GM04503 (cell line): ENCODE measurements at regions not wholly inside any gene's neighbourhood (a gene's known extent, or its start where the extent isn't known, plus 50 kb on each side); places are given as distances from the start of the nearest gene placed in this dataset.
"Not testable (repeated sequence)": the region's sequence is repeated elsewhere in the genome, so short reads cannot be mapped to it uniquely, and the experiment has no call there.

Experiments used
- DNase-seq: peaks from one replicate; pipeline ENCODE4 v3.0.0-alpha.2; 2012; ENCODE audit warnings: low read depth

GRCh38 chr5:126101901-126102300, 321.3 kb upstream of the GRAMD2B start:
- DNase-seq = no peak

DNA sequence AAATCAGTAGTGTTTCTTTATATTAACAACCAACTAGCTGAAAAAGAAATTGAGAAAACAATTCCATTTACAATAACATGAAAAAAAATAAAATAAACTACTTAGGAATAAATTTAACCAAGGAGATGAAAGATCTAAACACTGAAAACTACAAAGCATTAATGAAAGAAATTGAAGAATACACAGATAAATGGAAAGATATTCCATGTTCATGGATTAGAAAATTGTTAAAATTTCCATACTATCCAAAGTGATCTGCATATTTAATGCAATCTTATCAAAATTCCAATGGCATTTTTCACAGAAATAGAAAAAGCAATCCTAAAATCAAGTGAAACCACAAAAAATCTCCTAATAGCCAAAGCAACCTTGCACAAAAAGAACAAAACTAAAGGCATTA, 320.2 kb upstream of the GRAMD2B start:
- DNase-seq = no peak

DNA sequence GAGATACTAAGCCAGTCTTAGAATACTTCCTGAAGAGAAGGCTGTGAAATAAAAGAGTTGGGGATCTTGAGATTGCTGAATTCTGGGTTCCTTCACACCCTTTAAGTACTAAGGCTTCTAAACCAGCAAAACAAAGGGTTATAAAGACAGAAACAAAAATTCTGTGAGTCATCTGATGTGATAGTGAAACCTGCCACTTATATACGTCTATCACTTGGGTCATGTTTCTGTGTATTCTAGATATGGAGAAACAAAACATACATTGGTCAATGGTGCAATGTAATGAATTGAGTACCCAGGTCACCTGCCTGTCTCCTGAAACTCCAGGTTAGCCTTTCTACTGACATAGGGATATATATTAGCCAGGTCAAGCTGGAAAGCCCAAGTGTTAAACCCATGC, 319.3 kb upstream of the GRAMD2B start:
- no peak for DNase-seq

DNA sequence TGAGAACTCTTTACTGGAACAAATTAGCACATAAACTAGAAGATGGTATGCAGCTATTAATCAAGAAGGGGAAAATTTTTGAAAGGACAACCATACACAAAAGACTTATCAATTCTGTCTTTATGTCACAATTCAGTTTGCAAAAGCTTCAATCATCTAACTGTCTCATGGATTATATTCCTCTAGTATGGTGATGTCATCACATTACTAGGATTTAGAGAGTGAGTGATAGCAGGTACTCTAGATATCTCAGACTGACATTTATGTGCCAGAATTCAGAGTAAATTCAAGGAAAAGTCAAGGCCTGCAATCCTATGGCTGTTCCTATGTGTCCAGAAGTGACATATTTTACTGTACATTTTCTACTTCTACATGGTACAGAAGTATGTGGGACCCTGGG, 318.9 kb upstream of the GRAMD2B start:
- no peak for DNase-seq

DNA sequence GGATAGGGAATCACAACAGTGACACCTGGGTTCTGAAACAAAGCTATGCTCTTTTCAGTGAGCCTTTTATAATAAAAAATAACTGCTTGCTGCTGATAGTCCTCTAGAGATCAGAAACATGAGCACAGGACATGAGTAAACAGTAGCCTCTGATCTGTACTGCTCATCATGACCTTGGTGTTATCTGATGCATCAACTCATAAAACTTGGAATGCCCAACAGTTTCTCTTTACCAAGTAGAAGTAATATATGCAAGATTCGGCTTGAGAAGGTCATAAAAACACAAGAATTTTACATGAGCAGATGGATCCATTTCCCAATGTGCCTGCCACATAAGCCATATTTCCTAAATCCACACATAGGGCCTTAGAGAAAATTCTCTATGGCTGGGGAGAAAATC, 318.3 kb upstream of the GRAMD2B start:
- no peak for DNase-seq

GRCh38 chr5:126106029-126106428, 317.2 kb upstream of the GRAMD2B start:
- DNase-seq = no peak

DNA sequence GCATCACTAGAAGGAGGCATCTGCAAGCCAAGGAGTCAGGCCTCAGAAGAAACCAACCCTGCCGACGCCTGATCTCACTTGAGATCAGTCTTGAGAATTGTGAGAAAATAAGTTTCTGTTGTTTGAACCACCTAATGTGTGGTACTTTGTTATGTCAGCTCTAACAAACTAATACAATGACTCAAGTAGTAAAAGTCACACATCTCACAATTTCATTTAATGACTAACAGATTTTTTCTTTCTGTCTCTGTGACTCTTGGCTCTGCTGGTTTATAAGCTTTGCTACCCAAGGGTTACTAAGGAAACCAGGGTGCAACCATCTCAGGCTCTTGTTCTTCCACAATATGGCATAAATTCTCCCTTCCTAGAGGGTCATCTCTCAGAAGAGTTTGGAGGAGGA, 315.8 kb upstream of the GRAMD2B start:
- no peak for DNase-seq

- no peak for DNase-seq
Observed at GRCh38 chr5:126108470-126108869, 314.7 kb upstream of the GRAMD2B start.

- DNase-seq = no peak
Observed at GRCh38 chr5:126115059-126115629, 308.1 kb upstream of the GRAMD2B start.

- DNase-seq = no peak
Observed at GRCh38 chr5:126117044-126117443, 306.2 kb upstream of the GRAMD2B start.

GRCh38 chr5:126119887-126120442, 303.2 kb upstream of the GRAMD2B start:
- DNase-seq = no peak

GRCh38 chr5:126120939-126121338, 302.3 kb upstream of the GRAMD2B start:
- no peak for DNase-seq

GRCh38 chr5:126122942-126123341, 300.3 kb upstream of the GRAMD2B start:
- no peak for DNase-seq

- no peak for DNase-seq
Observed at GRCh38 chr5:126124706-126125345, 298.4 kb upstream of the GRAMD2B start.

DNA sequence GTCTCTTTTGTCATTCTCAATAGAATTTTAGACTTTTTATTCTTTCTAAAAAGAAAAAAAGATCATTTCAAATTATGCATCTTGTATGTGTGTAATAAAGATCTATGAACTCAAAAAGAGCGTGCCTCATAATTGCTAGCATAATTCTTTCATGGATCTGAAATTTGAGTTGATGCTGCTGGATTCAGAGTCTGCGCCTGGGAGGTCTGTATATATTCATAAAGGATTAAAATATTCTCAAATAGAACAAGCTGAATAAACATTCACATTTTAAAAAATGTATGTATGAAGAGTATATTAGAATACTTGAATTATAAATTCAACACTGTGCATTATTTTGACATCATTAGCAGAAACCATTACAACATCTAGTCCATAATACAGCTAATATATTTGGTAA, 297.8 kb upstream of the GRAMD2B start:
- DNase-seq = no peak

DNA sequence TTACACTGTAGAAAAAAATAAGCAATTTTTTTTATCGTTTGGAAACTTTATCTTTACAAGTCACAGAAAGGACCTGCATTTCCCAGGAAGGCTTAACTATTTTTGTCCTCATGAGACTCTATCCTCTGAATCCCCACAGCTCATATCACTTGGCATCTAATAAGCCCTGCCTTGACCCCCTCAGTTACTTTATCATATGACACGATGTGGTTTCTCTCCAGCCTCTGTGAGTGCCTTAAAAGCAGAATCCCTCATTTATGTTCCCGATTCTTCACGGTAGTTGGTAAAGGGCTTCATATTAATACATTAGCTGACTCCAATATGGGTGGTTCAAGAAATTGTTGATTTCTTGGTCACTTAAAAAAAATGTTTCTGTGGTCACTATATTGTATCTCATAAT, 296.6 kb upstream of the GRAMD2B start:
- DNase-seq = no peak

DNA sequence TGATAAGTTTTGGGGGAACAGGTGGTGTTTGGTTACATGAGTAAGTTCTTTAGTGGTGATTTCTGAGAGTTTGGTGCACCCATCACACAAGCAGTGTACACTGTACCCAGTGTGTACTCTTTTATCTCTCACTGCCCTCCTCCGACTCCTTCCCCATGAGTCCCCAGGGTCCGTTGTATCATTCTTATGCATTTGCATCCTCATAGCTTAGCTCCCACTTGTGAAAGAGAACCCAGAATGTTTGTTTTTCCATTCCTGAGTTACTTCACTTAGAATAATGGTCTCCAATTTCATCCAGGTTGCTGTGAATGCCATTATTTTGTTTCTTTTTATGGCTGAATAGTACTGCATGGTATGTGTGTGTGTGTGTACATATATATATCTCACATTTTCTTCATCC, 295.8 kb upstream of the GRAMD2B start:
- DNase-seq = not testable (repeated sequence)

GRCh38 chr5:126129431-126129830, 293.8 kb upstream of the GRAMD2B start:
- DNase-seq = no peak

DNA sequence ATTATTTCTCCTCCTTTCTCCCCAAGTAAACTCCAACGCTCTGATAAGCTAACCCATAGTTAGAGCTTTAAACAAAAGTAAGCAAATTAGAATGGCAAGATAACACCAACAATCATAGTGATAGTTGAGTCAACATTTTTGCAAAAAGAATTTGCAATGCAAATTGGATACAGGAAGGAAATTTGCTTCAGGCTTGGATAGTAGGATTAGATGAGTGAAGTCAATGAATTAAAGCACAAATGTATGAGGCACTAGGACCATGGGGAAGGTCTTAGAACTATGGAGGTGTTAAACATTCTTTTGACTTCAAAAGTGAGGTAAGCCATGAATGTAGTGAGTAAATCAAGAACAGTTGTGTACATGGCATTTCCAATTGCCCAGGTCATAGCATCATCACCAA, 289.8 kb upstream of the GRAMD2B start:
- DNase-seq = no peak

DNA sequence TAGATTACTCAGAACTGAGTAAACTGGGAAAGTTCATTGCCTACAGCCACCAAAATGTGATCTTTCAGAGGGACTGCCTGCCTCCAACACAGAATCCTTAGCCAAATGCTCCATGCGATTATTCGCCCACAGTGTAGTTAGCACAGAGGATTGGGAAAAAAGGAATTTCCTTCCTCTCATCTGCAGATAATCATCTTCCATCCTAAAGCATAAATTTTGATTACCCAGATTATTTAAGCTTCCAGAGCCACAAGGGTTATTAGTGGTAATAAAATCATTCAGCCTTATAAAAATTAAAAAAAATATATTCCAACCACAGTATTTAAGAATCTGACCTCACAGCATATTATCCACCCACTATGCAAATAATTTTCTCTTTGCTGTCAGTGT, 285.3 kb upstream of the GRAMD2B start:
- no peak for DNase-seq

DNA sequence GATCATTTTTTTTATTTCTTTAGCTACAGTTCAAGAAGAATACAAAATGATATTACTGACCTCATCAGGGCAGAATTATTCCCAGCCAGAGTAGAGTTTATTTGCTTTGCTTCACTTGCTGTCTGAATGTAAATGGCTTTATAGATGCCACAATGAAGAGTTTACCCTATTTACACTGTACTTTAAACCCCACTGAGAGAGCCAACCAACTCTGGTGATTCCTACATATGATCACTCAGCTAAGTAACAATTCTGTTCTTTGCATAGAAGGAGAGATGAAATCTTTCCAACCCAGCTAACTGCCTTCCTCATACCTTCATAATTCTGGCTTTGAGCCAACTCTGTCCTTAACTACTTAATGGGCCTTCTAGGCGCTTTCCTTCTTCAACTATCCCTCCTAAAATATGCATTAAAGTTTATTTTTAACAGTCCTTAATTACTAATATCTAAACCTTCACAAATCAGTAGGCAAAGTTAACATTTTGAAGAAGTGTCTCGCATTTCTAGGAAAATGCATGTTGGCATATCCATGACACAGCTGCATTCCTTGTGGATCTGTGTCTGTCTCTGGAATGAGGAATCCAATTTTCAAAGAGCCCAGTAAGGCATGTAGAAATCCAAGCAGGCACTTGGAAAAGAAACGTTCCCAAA, 284.8 kb upstream of the GRAMD2B start:
- DNase-seq = no peak

GRCh38 chr5:126139086-126139485, 284.1 kb upstream of the GRAMD2B start:
- no peak for DNase-seq

DNA sequence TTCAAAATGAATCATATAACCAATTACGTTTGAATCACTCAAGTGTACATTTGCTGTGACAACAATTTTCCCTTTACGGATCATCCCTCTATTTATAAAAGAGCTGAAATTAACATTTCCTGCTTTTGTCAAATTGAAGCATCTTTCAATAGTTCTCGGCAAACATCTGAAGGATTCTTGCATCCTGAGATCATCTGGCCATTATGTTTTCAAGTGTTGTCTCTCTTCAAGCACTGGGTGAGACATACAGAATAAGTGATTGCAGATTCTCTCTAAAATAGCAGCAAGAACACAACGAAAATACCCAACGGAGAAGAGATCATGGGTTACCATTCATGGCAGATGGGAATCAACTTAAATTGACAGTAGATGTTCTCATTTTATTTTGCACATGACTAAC, 283.4 kb upstream of the GRAMD2B start:
- DNase-seq = peak; percentile 45

DNA sequence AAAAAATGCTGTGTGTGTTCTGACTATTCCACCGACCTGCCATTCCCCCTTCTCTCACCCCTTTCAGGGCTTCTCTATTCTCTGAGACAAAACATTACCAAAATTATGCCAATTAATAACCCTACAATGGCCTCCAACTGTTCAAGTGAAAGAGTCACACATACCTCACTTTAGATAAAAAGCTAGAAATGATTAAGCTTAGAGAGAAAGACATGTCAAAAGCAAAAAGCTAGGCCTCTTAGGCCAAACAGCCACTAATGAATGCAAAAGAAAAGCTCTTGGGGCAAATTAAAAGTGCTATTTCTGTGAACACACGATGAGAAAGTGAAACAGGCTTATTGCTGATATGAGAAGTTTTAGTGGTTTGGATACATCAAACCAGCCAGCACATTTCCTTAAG, 279.6 kb upstream of the GRAMD2B start:
- no peak for DNase-seq
